ENCODE measurements at regions not wholly inside any gene's neighbourhood (a gene's known extent, or its start where the extent isn't known, plus 50 kb on each side); places are given as distances from the start of the nearest gene placed in this dataset.

- Histone ChIP-seq H2AFZ (ENCODE audit: low read length) (peak overlapping the region; percentile 21; the same call in 1 of the 2 replicates), H3K27me3 (ENCODE audit: insufficient read depth, low read length, poor library complexity, severe bottlenecking) (no peaks in the 10 kb centered on the region), H3K4me1 (ENCODE audit: insufficient read depth, low read length, poor library complexity, severe bottlenecking) (peaks cover 67% of the 10 kb centered on the region), H3K4me3 (ENCODE audit: low read length, poor library complexity, severe bottlenecking) (peak overlapping the region; percentile 72), H3K9me3 (ENCODE audit: insufficient read depth, low read depth, low read length) (no peaks in the 10 kb centered on the region), H3K9ac (ENCODE audit: low read depth, low read length, poor library complexity, severe bottlenecking) (peak overlapping the region; percentile 78), H3K4me2 (ENCODE audit: low read depth, low read length, poor library complexity, severe bottlenecking) (peak overlapping the region; percentile 89), H3K36me3 (ENCODE audit: insufficient read depth, low read length) (no peaks in the 10 kb centered on the region), H3K9me2 (replicated peaks; ENCODE audit: low read depth, low read length) (no peaks in the 10 kb centered on the region), H4K20me1 (ENCODE audit: insufficient read depth, low read length, poor library complexity, severe bottlenecking) (no peaks in the 10 kb centered on the region), H3K79me2 (ENCODE audit: insufficient read depth, low read length) (no peaks in the 10 kb centered on the region), H3F3A (ENCODE audit: low read depth) (peaks cover 8% of the 10 kb centered on the region)
- TF ChIP-seq EZH2phosphoT487 (IDR thresholded peaks at IDR 0.05; ENCODE audit: borderline replicate concordance): no peak
- no peak for TF ChIP-seq CTCF (conservative IDR thresholded peaks at IDR 0.05; ENCODE audit: low read length)
Observed at GRCh38 chr12:75701859-75702258, 190.4 kb upstream of the KRR1 start.

- Histone ChIP-seq H3K79me2 (ENCODE audit: insufficient read depth, low read length) (no peaks in the 10 kb centered on the region), H3K9me2 (replicated peaks; ENCODE audit: low read depth, low read length) (no peaks in the 10 kb centered on the region), H4K20me1 (ENCODE audit: insufficient read depth, low read length, poor library complexity, severe bottlenecking) (no peaks in the 10 kb centered on the region), H3F3A (ENCODE audit: low read depth) (no peaks in the 10 kb centered on the region), H3K27me3 (ENCODE audit: insufficient read depth, low read length, poor library complexity, severe bottlenecking) (no peaks in the 10 kb centered on the region), H2AFZ (ENCODE audit: low read length) (peak overlapping the region; percentile 76), H3K36me3 (ENCODE audit: insufficient read depth, low read length) (no peaks in the 10 kb centered on the region), H3K4me1 (ENCODE audit: insufficient read depth, low read length, poor library complexity, severe bottlenecking) (peaks cover 48% of the 10 kb centered on the region), H3K9ac (ENCODE audit: low read depth, low read length, poor library complexity, severe bottlenecking) (no peak overlapping the region), H3K9me3 (ENCODE audit: insufficient read depth, low read depth, low read length) (no peaks in the 10 kb centered on the region), H3K4me2 (ENCODE audit: low read depth, low read length, poor library complexity, severe bottlenecking) (no peak overlapping the region), H3K4me3 (ENCODE audit: low read length, poor library complexity, severe bottlenecking) (no peak overlapping the region)
- TF ChIP-seq EZH2phosphoT487 (IDR thresholded peaks at IDR 0.05; ENCODE audit: borderline replicate concordance) (no peak), CTCF (conservative IDR thresholded peaks at IDR 0.05; ENCODE audit: low read length) (no peak)
Observed at GRCh38 chr12:75699728-75700496, 188.5 kb upstream of the KRR1 start.

GRCh38 chr12:75699251-75699650 is 187.8 kb upstream of the KRR1 start:
- Histone ChIP-seq H3K4me3 (ENCODE audit: low read length, poor library complexity, severe bottlenecking) (no peak overlapping the region), H3K9me2 (replicated peaks; ENCODE audit: low read depth, low read length) (no peaks in the 10 kb centered on the region), H3K4me1 (ENCODE audit: insufficient read depth, low read length, poor library complexity, severe bottlenecking) (peaks cover 42% of the 10 kb centered on the region), H3K9me3 (ENCODE audit: insufficient read depth, low read depth, low read length) (no peaks in the 10 kb centered on the region), H3K4me2 (ENCODE audit: low read depth, low read length, poor library complexity, severe bottlenecking) (no peak overlapping the region), H4K20me1 (ENCODE audit: insufficient read depth, low read length, poor library complexity, severe bottlenecking) (no peaks in the 10 kb centered on the region), H3K9ac (ENCODE audit: low read depth, low read length, poor library complexity, severe bottlenecking) (no peak overlapping the region), H3K79me2 (ENCODE audit: insufficient read depth, low read length) (no peaks in the 10 kb centered on the region), H2AFZ (ENCODE audit: low read length) (peak overlapping the region; percentile 76; the same call in 1 of the 2 replicates), H3K27me3 (ENCODE audit: insufficient read depth, low read length, poor library complexity, severe bottlenecking) (no peaks in the 10 kb centered on the region), H3K36me3 (ENCODE audit: insufficient read depth, low read length) (no peaks in the 10 kb centered on the region), H3F3A (ENCODE audit: low read depth) (no peaks in the 10 kb centered on the region)
- no peak for TF ChIP-seq CTCF (conservative IDR thresholded peaks at IDR 0.05; ENCODE audit: low read length)
- TF ChIP-seq EZH2phosphoT487 (IDR thresholded peaks at IDR 0.05; ENCODE audit: borderline replicate concordance): no peak

Measured in Loucy (cell line).